ENCODE measurements at regions not wholly inside any gene's neighbourhood (a gene's known extent, or its start where the extent isn't known, plus 50 kb on each side); places are given as distances from the start of the nearest gene placed in this dataset.
A peak's percentile ranks its signal among the peaks of the same experiment; 100 is the strongest.

DNA sequence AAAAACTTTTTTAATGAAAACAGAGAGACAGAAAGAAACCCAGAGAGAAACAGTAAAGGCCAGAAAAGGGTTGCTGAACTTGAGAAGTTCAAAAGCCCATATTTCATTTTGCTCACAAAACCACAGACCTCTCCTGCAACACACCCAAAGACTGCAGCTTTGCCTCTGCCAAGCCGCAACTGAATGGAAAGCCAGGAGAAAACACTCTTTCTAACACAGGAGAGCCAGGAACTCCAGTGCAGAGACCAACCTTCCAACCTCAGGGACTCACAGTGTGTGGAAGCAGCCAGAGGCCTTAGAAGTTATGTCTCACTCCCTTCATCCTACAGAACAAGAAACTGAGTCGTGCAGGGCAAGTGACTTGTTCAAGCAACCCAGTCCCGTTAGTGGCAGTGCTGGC lies 163.1 kb upstream of the HES1 start:
- Histone ChIP-seq H3K36me3 (no peaks in the 10 kb centered on the region), H3K27ac (no peak overlapping the region), H3K4me1 (peaks cover 0 to 53% (median 4%) of the 10 kb centered on the region in 4 donors), H3K27me3 (no peaks in the 10 kb centered on the region), H3K4me3 (no peak overlapping the region), H3K9me3 (no peaks in the 10 kb centered on the region)
- WGBS, 2 donors: 68 to 74% methylated on average over 3 of the region's 3 CpGs
- no peak for TF ChIP-seq POLR2A (IDR thresholded peaks at IDR 0.05)
- TF ChIP-seq EP300 (IDR thresholded peaks at IDR 0.05): peak in 1 of 2 donors; percentile 33
- TF ChIP-seq, protein P1, sequence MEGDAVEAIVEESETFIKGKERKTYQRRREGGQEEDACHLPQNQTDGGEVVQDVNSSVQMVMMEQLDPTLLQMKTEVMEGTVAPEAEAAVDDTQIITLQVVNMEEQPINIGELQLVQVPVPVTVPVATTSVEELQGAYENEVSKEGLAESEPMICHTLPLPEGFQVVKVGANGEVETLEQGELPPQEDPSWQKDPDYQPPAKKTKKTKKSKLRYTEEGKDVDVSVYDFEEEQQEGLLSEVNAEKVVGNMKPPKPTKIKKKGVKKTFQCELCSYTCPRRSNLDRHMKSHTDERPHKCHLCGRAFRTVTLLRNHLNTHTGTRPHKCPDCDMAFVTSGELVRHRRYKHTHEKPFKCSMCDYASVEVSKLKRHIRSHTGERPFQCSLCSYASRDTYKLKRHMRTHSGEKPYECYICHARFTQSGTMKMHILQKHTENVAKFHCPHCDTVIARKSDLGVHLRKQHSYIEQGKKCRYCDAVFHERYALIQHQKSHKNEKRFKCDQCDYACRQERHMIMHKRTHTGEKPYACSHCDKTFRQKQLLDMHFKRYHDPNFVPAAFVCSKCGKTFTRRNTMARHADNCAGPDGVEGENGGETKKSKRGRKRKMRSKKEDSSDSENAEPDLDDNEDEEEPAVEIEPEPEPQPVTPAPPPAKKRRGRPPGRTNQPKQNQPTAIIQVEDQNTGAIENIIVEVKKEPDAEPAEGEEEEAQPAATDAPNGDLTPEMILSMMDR (IDR thresholded peaks at IDR 0.05): no peak
- DNase-seq (ENCODE audit: low spot score in 2 of 2): no peak

DNA sequence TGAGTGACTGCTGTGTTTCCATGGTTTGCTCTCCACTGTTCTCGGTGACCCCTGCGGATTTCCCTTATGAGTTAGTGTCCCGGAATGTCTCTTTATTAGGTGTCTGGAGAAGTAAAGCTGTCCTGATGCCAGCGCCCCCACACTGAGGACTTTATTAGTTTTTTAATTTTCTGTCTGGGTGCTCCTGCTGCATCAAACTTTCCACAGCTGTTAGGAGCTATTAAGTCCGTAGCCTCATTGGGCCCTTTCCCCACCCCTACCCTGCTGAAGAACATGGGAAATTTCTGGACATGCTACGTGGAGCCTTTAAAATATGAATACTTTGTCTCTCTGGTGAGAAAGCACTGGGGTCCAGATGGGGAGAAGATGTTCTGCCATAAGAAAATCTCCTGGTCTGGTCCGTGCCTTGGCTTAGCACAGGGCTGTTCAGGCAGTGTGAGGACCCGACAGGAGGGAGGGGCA lies 161.7 kb upstream of the HES1 start:
- no peak for DNase-seq (ENCODE audit: low spot score in 2 of 2)
- H3K9me3 ChIP-seq: no peaks in the 10 kb centered on the region
- H3K27ac ChIP-seq: no peak overlapping the region
- H3K36me3 ChIP-seq: no peaks in the 10 kb centered on the region
- WGBS, 2 donors: 63 to 71% methylated on average over 8 of the region's 8 CpGs
- peaks cover 0 to 58% (median 4%) of the 10 kb centered on the region in 4 donors for H3K4me1 ChIP-seq
- TF ChIP-seq POLR2A (IDR thresholded peaks at IDR 0.05): no peak
- TF ChIP-seq, protein P1 (IDR thresholded peaks at IDR 0.05): no peak
- H3K27me3 ChIP-seq: no peaks in the 10 kb centered on the region
- H3K4me3 ChIP-seq: no peak overlapping the region

DNA sequence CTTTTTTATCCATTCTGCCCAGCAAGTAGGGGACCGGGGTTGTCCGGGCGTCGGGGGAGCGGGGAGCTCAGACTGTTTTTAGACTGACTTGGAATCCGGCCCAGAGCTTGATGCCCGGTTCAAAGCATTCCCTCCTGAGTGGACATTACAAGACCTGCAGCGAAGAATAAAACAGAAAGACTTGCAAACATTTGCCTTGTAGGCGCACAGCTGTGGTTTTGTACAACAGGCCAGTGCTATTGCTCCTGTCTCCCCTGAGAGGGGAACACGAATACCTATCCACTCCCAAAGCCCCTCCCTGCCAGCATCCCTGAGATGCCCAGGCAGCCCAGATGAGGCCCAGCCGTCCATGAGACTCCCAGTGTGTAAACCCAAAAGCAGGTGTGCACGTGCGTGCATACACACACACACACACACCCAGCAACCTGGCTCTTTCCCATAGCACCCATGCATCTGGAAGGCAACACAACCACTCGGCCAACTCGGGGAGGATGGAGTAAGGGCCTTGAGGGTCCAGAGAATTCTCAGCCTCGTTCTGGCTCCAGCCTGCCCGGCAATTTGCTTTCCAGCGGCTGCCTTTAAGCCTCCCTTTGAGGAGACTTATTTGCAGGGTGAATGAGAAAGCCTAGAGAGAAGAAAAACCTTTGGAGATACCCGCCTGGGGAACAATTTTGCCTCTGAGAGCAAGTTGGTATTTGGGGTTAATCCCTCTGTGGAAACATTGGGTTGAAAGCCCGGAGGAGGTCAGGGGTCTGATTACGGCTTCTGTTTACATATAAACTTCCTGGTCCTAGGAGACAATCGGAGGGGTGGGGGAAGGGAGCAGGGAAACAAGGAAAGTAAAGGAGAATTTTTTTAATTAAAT lies 161.0 kb upstream of the HES1 start:
- H3K9me3 ChIP-seq: no peaks in the 10 kb centered on the region
- no peaks in the 10 kb centered on the region for H3K36me3 ChIP-seq
- no peaks in the 10 kb centered on the region for H3K27me3 ChIP-seq
- H3K4me3 ChIP-seq: no peak overlapping the region
- peaks cover 0 to 65% (median 4%) of the 10 kb centered on the region in 4 donors for H3K4me1 ChIP-seq
- TF ChIP-seq POLR2A (IDR thresholded peaks at IDR 0.05): no peak
- TF ChIP-seq EP300 (IDR thresholded peaks at IDR 0.05): no peak
- TF ChIP-seq, protein P1 (IDR thresholded peaks at IDR 0.05): no peak
- H3K27ac ChIP-seq: no peak overlapping the region
- no peak for DNase-seq (ENCODE audit: low spot score in 2 of 2)
- 35 to 45% methylated on average over 21 to 22 of the region's 22 CpGs for WGBS, 2 donors

DNA sequence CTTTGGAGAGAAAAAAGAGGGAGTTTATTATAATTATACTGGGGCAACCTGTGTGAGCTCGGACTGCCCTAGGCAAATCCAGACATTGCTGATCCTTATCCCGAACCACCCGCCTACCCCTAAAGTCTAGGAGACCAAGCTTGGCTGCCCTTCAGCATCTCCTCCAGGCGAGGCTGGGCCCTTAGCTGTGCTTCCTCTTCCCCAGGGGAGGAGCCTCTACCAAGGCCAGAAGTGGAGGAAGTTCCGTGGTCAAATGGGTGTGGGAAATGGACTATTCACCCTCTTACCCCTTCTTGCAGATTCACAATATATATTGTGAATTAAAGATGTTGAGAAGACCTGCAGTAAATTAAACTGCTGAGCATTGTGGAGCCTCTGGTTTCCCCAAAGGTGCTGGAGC lies 158.3 kb upstream of the HES1 start:
- Histone ChIP-seq H3K9me3 (no peaks in the 10 kb centered on the region), H3K36me3 (no peaks in the 10 kb centered on the region), H3K4me3 (no peak overlapping the region), H3K4me1 (peaks cover 0 to 70% (median 6%) of the 10 kb centered on the region in 4 donors), H3K27ac (no peak overlapping the region), H3K27me3 (no peaks in the 10 kb centered on the region)
- TF ChIP-seq, protein P1 (IDR thresholded peaks at IDR 0.05): no peak
- no peak for TF ChIP-seq EP300 (IDR thresholded peaks at IDR 0.05)
- TF ChIP-seq POLR2A (IDR thresholded peaks at IDR 0.05): no peak
- no peak for DNase-seq (ENCODE audit: low spot score in 2 of 2)
- WGBS, 2 donors: 70 to 71% methylated on average over 5 of the region's 5 CpGs

DNA sequence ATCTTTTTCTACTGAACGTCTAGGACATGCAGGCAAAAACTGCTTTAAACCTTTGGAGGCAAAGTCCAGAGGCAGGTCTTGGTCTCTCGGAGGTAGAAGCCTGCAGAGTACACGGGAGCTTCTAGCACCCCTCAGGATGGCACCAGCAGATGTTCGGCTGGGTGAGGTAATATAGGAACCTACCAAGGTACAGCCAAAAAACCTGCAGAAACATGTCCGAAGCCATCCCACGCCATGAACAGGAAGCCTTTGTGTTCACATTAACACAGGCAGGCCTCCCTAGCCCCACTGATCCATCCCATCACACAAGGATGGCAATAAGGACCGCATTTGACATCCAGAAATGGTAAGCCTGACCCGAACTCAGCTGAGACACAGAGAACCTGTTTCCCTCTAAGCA lies 157.9 kb upstream of the HES1 start:
- Histone ChIP-seq H3K9me3 (no peaks in the 10 kb centered on the region), H3K4me1 (peaks cover 0 to 70% (median 8%) of the 10 kb centered on the region in 4 donors), H3K27ac (no peak overlapping the region), H3K36me3 (no peaks in the 10 kb centered on the region), H3K27me3 (no peaks in the 10 kb centered on the region), H3K4me3 (no peak overlapping the region)
- TF ChIP-seq, protein P1 (IDR thresholded peaks at IDR 0.05): no peak
- TF ChIP-seq POLR2A (IDR thresholded peaks at IDR 0.05) (no peak), EP300 (IDR thresholded peaks at IDR 0.05) (no peak)
- DNase-seq (ENCODE audit: low spot score in 2 of 2): no peak
- 98 to 99% methylated on average over 8 of the region's 8 CpGs for WGBS, 2 donors
